AG04450 (cell line): ENCODE measurements at regions not wholly inside any gene's neighbourhood (a gene's known extent, or its start where the extent isn't known, plus 50 kb on each side); places are given as distances from the start of the nearest gene placed in this dataset.

Source experiments
- CTCF ChIA-PET: fragments of 300-600, 350-600 bp; formaldehyde crosslinking; extraction: SDS; loops from one replicate; lab custom pipeline; 2022; ENCODE audit warnings: antibody characterized with exemption, inconsistent platforms; lab: Charles Lee
- POLR2A ChIA-PET: fragments of 350-600 bp; formaldehyde crosslinking; extraction: SDS; loops from one replicate; lab custom pipeline; 2021; ENCODE audit warnings: antibody characterized with exemption, inconsistent platforms; lab: Yijun Ruan, JAX
- DNase-seq: peaks from one replicate; pipeline ENCODE4 v3.0.0-alpha.2; 2011; ENCODE audit warnings: low read depth, low spot score
- H3K27ac ChIP-seq: one replicate; pipeline ENCODE4 v1.5.1; 2012; ENCODE audit warnings: low read depth, low read length, control low read depth
- H3K27me3 ChIP-seq: one replicate; pipeline ENCODE4 v1.6.0; 2012; ENCODE audit warnings: low read length; ENCODE audit not compliant: control insufficient read depth, insufficient read depth
- H3K4me3 ChIP-seq: 2 replicates; pipeline ENCODE4 v1.5.1; 2011; ENCODE audit warnings: mild to moderate bottlenecking, low read depth, low read length, control low read depth
- H3K9me3 ChIP-seq: 2 replicates; pipeline ENCODE4 v1.5.1; 2012; ENCODE audit warnings: low read length; ENCODE audit not compliant: control insufficient read depth, insufficient read depth
- TF ChIP-seq, protein P1 (sequence below): IDR thresholded peaks from 2 replicates; pipeline ENCODE4 v1.5.1; 2011; ENCODE audit warnings: low read depth, low read length, control low read depth, inconsistent platforms

DNA sequence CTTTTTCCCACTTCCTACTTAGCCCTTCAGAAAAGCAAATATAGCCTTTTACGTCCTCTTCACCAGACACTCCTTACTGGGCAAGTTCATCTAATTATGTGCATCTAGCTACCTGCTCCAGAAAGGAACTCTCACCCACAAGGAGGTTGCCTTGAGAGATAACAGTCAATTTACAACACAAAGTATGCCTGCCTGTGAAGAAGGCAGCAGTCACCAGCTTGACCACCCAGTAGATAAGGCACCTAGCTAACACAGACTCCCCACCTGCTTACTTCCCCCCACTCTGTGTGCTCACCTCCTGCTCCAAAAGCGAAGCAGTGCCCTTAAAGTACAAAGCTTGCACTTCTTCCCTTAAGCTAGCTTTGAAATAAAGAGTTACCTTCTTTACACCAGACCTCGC lies 111.7 kb upstream of the MRPS30 start:
- ChIA-PET CTCF (no interaction called here), POLR2A (no interaction called here)
- Histone ChIP-seq H3K27ac (no peak overlapping the region), H3K27me3 (no peaks in the 10 kb centered on the region), H3K9me3 (no peaks in the 10 kb centered on the region), H3K4me3 (no peak overlapping the region)
- TF ChIP-seq, protein P1, sequence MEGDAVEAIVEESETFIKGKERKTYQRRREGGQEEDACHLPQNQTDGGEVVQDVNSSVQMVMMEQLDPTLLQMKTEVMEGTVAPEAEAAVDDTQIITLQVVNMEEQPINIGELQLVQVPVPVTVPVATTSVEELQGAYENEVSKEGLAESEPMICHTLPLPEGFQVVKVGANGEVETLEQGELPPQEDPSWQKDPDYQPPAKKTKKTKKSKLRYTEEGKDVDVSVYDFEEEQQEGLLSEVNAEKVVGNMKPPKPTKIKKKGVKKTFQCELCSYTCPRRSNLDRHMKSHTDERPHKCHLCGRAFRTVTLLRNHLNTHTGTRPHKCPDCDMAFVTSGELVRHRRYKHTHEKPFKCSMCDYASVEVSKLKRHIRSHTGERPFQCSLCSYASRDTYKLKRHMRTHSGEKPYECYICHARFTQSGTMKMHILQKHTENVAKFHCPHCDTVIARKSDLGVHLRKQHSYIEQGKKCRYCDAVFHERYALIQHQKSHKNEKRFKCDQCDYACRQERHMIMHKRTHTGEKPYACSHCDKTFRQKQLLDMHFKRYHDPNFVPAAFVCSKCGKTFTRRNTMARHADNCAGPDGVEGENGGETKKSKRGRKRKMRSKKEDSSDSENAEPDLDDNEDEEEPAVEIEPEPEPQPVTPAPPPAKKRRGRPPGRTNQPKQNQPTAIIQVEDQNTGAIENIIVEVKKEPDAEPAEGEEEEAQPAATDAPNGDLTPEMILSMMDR: no peak
- DNase-seq: no peak

DNA sequence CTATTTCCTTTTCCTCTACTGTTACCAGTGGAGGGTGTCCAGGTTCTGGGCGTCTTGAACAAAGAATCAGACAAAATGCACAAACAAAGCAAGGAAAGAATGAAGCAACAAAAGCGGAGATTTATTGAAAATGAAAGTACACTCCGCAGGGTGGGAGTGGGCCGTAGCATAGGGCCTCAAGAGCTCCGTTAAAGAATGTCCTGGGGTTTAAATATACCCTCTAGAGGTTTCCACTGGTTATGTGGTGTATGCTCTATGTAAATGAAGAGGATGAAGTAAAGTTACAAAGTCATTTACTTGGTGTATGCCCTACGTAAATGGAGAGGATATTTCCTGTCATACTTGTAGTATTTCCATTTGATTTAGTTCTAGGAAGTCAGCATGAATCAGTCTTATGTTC lies 113.5 kb upstream of the MRPS30 start:
- TF ChIP-seq, protein P1: no peak
- ChIA-PET POLR2A (no interaction called here), CTCF (no interaction called here)
- no peaks in the 10 kb centered on the region for H3K27me3 ChIP-seq
- no peak overlapping the region for H3K27ac ChIP-seq
- no peak overlapping the region for H3K4me3 ChIP-seq
- DNase-seq: no peak
- no peaks in the 10 kb centered on the region for H3K9me3 ChIP-seq

GRCh38 chr5:44691802-44692201 lies 116.9 kb upstream of the MRPS30 start:
- TF ChIP-seq, protein P1: no peak
- H3K4me3 ChIP-seq: no peak overlapping the region
- DNase-seq: no peak
- ChIA-PET POLR2A (no interaction called here), CTCF (no interaction called here)
- no peaks in the 10 kb centered on the region for H3K9me3 ChIP-seq
- H3K27ac ChIP-seq: no peak overlapping the region
- no peaks in the 10 kb centered on the region for H3K27me3 ChIP-seq

DNA sequence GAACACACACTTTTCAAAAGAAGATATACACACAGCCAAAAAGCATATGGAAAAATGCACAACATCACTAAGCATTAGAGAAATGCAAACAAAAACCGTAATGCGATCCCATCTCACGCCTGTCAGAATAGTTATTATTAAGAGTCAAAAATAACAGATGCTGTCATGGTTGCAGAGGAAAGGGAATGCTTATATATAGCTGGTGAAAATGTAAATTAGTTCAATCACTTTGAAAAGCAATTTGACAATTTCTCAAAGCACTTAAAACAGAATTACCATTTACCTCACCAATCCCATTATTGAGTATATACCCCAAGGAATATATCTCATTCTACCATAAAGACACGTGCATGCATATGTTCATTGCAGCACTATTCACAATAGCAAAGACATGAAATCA lies 126.8 kb upstream of the MRPS30 start:
- CTCF ChIA-PET: no interaction called here

DNA sequence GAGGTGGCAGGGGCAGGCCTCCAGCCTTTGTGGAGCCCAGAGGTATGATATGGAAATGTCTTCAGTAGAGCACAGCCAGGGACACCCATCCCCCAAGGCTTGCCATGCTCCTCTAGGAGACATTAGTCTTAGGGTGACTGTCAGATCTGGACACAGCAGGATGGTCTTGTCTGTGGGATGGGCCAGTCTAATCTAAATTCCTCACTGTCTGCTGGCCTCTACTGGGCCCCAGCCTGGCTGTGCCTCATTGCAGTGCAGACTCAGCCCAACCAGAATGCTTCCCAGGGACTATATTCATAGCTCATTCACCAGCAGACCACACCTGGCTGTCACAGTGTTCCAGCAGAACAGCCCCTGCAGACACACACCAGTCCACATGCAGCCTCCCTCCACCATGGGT lies 129.5 kb upstream of the MRPS30 start:
- Histone ChIP-seq H3K27me3 (no peaks in the 10 kb centered on the region), H3K27ac (no peak overlapping the region), H3K9me3 (peaks cover 4% of the 10 kb centered on the region), H3K4me3 (no peak overlapping the region)
- POLR2A ChIA-PET: no interaction called here
- CTCF ChIA-PET: no interaction called here
- no peak for DNase-seq
- TF ChIP-seq, protein P1: no peak

More for the DNA sequence above, 126.8 kb upstream of the MRPS30 start:
- no peak overlapping the region for H3K27ac ChIP-seq
- peaks cover 4% of the 10 kb centered on the region; the same call in 1 of the 2 replicates for H3K9me3 ChIP-seq
- TF ChIP-seq, protein P1: no peak
- POLR2A ChIA-PET: no interaction called here
- H3K4me3 ChIP-seq: no peak overlapping the region
- H3K27me3 ChIP-seq: no peaks in the 10 kb centered on the region
- DNase-seq: no peak
